ENCODE measurements at regions not wholly inside any gene's neighbourhood (a gene's known extent, or its start where the extent isn't known, plus 50 kb on each side); places are given as distances from the start of the nearest gene placed in this dataset.

GRCh38 chr20:40230486-40230885, 458.6 kb downstream of the MAFB start:
- Histone ChIP-seq H3K27me3 (ENCODE audit: control insufficient read depth, insufficient read depth, low read length) (no peaks in the 10 kb centered on the region), H3K9ac (ENCODE audit: low read length in 3 of 3) (no peak overlapping the region), H3K4me3 (ENCODE audit: low read length in 3 of 3) (no peak overlapping the region), H3K4me1 (ENCODE audit: control insufficient read depth in 2 of 3, insufficient read depth in 2 of 3, low read depth in 1 of 3, low read length in 3 of 3) (no peaks in the 10 kb centered on the region), H3K36me3 (ENCODE audit: control insufficient read depth in 2 of 3, insufficient read depth in 3 of 3, low read length in 3 of 3) (no peaks in the 10 kb centered on the region), H3K9me3 (ENCODE audit: control insufficient read depth in 2 of 3, insufficient read depth in 1 of 3, low read length in 3 of 3) (no peaks in the 10 kb centered on the region), H3K27ac (ENCODE audit: low read depth in 2 of 2, low read length in 2 of 2) (no peak overlapping the region)
- intact Hi-C loops (cut with DNase I) = no loop called here
- DNase-seq = no peak
- FAIRE-seq = no peak
- no peak for TF ChIP-seq CTCF (IDR thresholded peaks at IDR 0.05; ENCODE audit: borderline replicate concordance, extremely low read depth, insufficient read depth)

DNA sequence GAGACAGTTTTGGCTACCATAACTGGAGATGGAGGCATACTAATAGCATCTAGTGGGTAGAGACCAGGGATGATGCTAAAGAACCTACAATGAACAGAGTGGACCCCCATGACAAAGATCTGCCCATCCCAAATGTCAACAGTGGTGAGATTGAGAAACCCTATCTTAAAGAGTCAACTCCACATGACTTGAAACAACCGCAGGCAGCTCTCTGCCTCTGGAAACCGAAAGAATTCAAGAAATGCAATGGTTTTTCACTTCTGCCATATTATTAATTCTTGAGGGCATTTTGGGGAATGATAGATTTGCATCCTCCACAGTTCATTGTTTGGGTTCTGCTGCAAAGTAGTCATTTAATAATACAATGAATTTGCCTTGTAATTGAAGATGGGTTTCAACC, 463.4 kb downstream of the MAFB start:
- no peak for DNase-seq
- H3K36me3 ChIP-seq (ENCODE audit: control insufficient read depth in 2 of 3, insufficient read depth in 3 of 3, low read length in 3 of 3) = no peaks in the 10 kb centered on the region
- H3K27ac ChIP-seq (ENCODE audit: low read depth in 2 of 2, low read length in 2 of 2) = no peak overlapping the region
- no peak overlapping the region for H3K9ac ChIP-seq (ENCODE audit: low read length in 3 of 3)
- no peaks in the 10 kb centered on the region for H3K9me3 ChIP-seq (ENCODE audit: control insufficient read depth in 2 of 3, insufficient read depth in 1 of 3, low read length in 3 of 3)
- TF ChIP-seq CTCF (IDR thresholded peaks at IDR 0.05; ENCODE audit: borderline replicate concordance, extremely low read depth, insufficient read depth) = no peak
- no peaks in the 10 kb centered on the region for H3K4me1 ChIP-seq (ENCODE audit: control insufficient read depth in 2 of 3, insufficient read depth in 2 of 3, low read depth in 1 of 3, low read length in 3 of 3)
- intact Hi-C loops (cut with DNase I) = no loop called here
- FAIRE-seq = no peak
- H3K27me3 ChIP-seq (ENCODE audit: control insufficient read depth, insufficient read depth, low read length) = no peaks in the 10 kb centered on the region
- H3K4me3 ChIP-seq (ENCODE audit: low read length in 3 of 3) = no peak overlapping the region

DNA sequence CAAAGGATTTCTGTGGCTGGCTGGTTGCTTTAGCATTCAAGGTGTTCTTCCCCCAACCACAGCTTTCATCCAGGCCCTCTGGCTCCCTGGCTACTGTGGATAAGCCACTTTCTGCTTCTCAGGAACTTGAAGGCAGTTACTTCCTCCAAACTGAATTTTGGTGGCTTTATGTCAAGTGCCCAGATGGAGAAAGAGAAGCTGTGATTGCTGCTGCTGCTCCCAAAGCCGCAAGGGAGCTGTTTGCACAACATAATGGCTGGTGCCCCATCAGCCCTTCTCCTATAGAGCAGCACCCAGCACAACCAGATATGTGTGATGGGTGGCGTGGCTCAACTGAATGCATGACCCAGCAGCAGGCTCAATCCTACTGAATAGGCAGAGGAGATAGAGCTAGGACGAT, 465.2 kb downstream of the MAFB start:
- Histone ChIP-seq H3K36me3 (ENCODE audit: control insufficient read depth in 2 of 3, insufficient read depth in 3 of 3, low read length in 3 of 3) (no peaks in the 10 kb centered on the region), H3K4me1 (ENCODE audit: control insufficient read depth in 2 of 3, insufficient read depth in 2 of 3, low read depth in 1 of 3, low read length in 3 of 3) (no peaks in the 10 kb centered on the region), H3K27ac (ENCODE audit: low read depth in 2 of 2, low read length in 2 of 2) (no peak overlapping the region), H3K27me3 (ENCODE audit: control insufficient read depth, insufficient read depth, low read length) (no peaks in the 10 kb centered on the region), H3K9me3 (ENCODE audit: control insufficient read depth in 2 of 3, insufficient read depth in 1 of 3, low read length in 3 of 3) (no peaks in the 10 kb centered on the region), H3K4me3 (ENCODE audit: low read length in 3 of 3) (no peak overlapping the region), H3K9ac (ENCODE audit: low read length in 3 of 3) (no peak overlapping the region)
- DNase-seq (no peak), FAIRE-seq (no peak)
- intact Hi-C loops (cut with DNase I) = no loop called here
- no peak for TF ChIP-seq CTCF (IDR thresholded peaks at IDR 0.05; ENCODE audit: borderline replicate concordance, extremely low read depth, insufficient read depth)

- Histone ChIP-seq H3K4me1 (ENCODE audit: control insufficient read depth in 2 of 3, insufficient read depth in 2 of 3, low read depth in 1 of 3, low read length in 3 of 3) (no peaks in the 10 kb centered on the region), H3K9me3 (ENCODE audit: control insufficient read depth in 2 of 3, insufficient read depth in 1 of 3, low read length in 3 of 3) (no peaks in the 10 kb centered on the region), H3K4me3 (ENCODE audit: low read length in 3 of 3) (no peak overlapping the region), H3K27me3 (ENCODE audit: control insufficient read depth, insufficient read depth, low read length) (no peaks in the 10 kb centered on the region), H3K27ac (ENCODE audit: low read depth in 2 of 2, low read length in 2 of 2) (no peak overlapping the region), H3K9ac (ENCODE audit: low read length in 3 of 3) (no peak overlapping the region), H3K36me3 (ENCODE audit: control insufficient read depth in 2 of 3, insufficient read depth in 3 of 3, low read length in 3 of 3) (no peaks in the 10 kb centered on the region)
- FAIRE-seq (no peak), DNase-seq (no peak)
- no peak for TF ChIP-seq CTCF (IDR thresholded peaks at IDR 0.05; ENCODE audit: borderline replicate concordance, extremely low read depth, insufficient read depth)
- intact Hi-C loops (cut with DNase I) = no loop called here
These were observed 470.1 kb downstream of the MAFB start for GRCh38 chr20:40218971-40219370.

Data from kidney (tissue), 13 donors.